GM19239 (cell line): ENCODE measurements at regions not wholly inside any gene's neighbourhood (a gene's known extent, or its start where the extent isn't known, plus 50 kb on each side); places are given as distances from the start of the nearest gene placed in this dataset.
"Not testable (repeated sequence)": the region's sequence is repeated elsewhere in the genome, so short reads cannot be mapped to it uniquely, and the experiment has no call there.

ENCODE experiments used
- DNase-seq: peaks from one replicate; pipeline ENCODE4 v3.0.0; 2011; ENCODE audit warnings: low spot score; ENCODE audit not compliant: insufficient read length
- FAIRE-seq: peaks from 2 replicates; lab custom pipeline; 2011; peaks lifted over from hg19 to GRCh38; lab: Jason Lieb, UNC

GRCh38 chr13:24563087-24563486, 50.5 kb upstream of the PARP4 start:
- DNase-seq (no peak), FAIRE-seq (no peak)

- DNase-seq: not testable (repeated sequence)
- FAIRE-seq: peak; percentile 71
Measured at GRCh38 chr13:24563971-24564370, 51.4 kb upstream of the PARP4 start.

- DNase-seq: no peak
- no peak for FAIRE-seq
Measured at GRCh38 chr13:24564881-24565280, 52.3 kb upstream of the PARP4 start.

GRCh38 chr13:24567593-24567992, 55.0 kb upstream of the PARP4 start:
- DNase-seq: not testable (repeated sequence)

GRCh38 chr13:24574847-24575246, 62.3 kb upstream of the PARP4 start:
- FAIRE-seq (no peak), DNase-seq (no peak)

More at GRCh38 chr13:24567593-24567992, 55.0 kb upstream of the PARP4 start:
- not testable (repeated sequence) for FAIRE-seq

GRCh38 chr13:24580315-24580714, 67.7 kb upstream of the PARP4 start:
- FAIRE-seq: peak; percentile 54
- not testable (repeated sequence) for DNase-seq

GRCh38 chr13:24581578-24581977, 69.0 kb upstream of the PARP4 start:
- DNase-seq, FAIRE-seq: not testable (repeated sequence)

GRCh38 chr13:24591697-24592096, 79.1 kb upstream of the PARP4 start:
- FAIRE-seq, DNase-seq: not testable (repeated sequence)

GRCh38 chr13:24597906-24598670, 82.1 kb upstream of the ATP12A start:
- not testable (repeated sequence) for DNase-seq, FAIRE-seq

- not testable (repeated sequence) for DNase-seq, FAIRE-seq
Measured at GRCh38 chr13:24599019-24599791, 81.0 kb upstream of the ATP12A start.

- DNase-seq (no peak), FAIRE-seq (peak; percentile 28)
Measured at GRCh38 chr13:24605923-24606372, 74.3 kb upstream of the ATP12A start.

- no peak for DNase-seq
- no peak for FAIRE-seq
Measured at GRCh38 chr13:24606486-24607170, 73.6 kb upstream of the ATP12A start.

GRCh38 chr13:24610956-24611355, 69.3 kb upstream of the ATP12A start:
- no peak for FAIRE-seq
- DNase-seq: no peak

GRCh38 chr13:24612726-24613125, 67.5 kb upstream of the ATP12A start:
- DNase-seq (no peak), FAIRE-seq (no peak)

GRCh38 chr13:24613128-24613527, 67.1 kb upstream of the ATP12A start:
- no peak for FAIRE-seq
- DNase-seq: no peak

- FAIRE-seq: no peak
- DNase-seq: no peak
Measured at GRCh38 chr13:24613755-24614154, 66.5 kb upstream of the ATP12A start.

- no peak for FAIRE-seq
- no peak for DNase-seq
Measured at GRCh38 chr13:24614306-24615080, 65.7 kb upstream of the ATP12A start.

GRCh38 chr13:24615114-24615513, 65.1 kb upstream of the ATP12A start:
- DNase-seq (no peak), FAIRE-seq (no peak)

GRCh38 chr13:24615911-24616472, 64.2 kb upstream of the ATP12A start:
- DNase-seq (no peak), FAIRE-seq (no peak)

GRCh38 chr13:24616514-24616913, 63.7 kb upstream of the ATP12A start:
- DNase-seq: no peak
- no peak for FAIRE-seq
